ENCODE measurements at regions not wholly inside any gene's neighbourhood (a gene's known extent, or its start where the extent isn't known, plus 50 kb on each side); places are given as distances from the start of the nearest gene placed in this dataset.

DNA sequence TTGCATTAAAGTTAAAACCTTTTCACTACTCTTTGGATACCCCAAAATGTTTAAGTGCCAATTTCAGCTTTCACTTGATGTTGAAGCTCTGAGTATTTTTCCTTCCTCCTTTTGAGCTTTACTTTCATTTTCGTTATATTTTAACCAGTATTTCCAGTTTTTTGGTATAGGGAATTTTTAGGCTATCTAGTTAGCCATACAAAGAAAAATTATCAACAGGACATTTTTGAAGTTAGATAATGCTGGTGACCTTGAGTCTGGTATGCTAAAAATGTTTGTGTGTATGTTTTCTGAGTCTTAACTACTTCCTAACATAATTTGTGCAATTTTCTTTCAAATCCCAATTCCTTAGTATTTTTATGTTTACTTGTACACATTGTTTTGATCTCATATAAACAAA, 284.8 kb downstream of the OTOL1 start:
- TF ChIP-seq EP300 (IDR thresholded peaks at IDR 0.05; ENCODE audit: borderline replicate concordance) = no peak
- TF ChIP-seq, protein P1, sequence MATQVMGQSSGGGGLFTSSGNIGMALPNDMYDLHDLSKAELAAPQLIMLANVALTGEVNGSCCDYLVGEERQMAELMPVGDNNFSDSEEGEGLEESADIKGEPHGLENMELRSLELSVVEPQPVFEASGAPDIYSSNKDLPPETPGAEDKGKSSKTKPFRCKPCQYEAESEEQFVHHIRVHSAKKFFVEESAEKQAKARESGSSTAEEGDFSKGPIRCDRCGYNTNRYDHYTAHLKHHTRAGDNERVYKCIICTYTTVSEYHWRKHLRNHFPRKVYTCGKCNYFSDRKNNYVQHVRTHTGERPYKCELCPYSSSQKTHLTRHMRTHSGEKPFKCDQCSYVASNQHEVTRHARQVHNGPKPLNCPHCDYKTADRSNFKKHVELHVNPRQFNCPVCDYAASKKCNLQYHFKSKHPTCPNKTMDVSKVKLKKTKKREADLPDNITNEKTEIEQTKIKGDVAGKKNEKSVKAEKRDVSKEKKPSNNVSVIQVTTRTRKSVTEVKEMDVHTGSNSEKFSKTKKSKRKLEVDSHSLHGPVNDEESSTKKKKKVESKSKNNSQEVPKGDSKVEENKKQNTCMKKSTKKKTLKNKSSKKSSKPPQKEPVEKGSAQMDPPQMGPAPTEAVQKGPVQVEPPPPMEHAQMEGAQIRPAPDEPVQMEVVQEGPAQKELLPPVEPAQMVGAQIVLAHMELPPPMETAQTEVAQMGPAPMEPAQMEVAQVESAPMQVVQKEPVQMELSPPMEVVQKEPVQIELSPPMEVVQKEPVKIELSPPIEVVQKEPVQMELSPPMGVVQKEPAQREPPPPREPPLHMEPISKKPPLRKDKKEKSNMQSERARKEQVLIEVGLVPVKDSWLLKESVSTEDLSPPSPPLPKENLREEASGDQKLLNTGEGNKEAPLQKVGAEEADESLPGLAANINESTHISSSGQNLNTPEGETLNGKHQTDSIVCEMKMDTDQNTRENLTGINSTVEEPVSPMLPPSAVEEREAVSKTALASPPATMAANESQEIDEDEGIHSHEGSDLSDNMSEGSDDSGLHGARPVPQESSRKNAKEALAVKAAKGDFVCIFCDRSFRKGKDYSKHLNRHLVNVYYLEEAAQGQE (IDR thresholded peaks at IDR 0.05; ENCODE audit: low read depth) = no peak
- TF ChIP-seq CREB1 (IDR thresholded peaks at IDR 0.05; ENCODE audit: low read depth) = no peak
- TF ChIP-seq, protein P2, sequence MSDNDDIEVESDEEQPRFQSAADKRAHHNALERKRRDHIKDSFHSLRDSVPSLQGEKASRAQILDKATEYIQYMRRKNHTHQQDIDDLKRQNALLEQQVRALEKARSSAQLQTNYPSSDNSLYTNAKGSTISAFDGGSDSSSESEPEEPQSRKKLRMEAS (IDR thresholded peaks at IDR 0.05) = no peak
- TF ChIP-seq TAF1 (IDR thresholded peaks at IDR 0.05; ENCODE audit: low read depth) = no peak
